ENCODE measurements at regions not wholly inside any gene's neighbourhood (a gene's known extent, or its start where the extent isn't known, plus 50 kb on each side); places are given as distances from the start of the nearest gene placed in this dataset.
"Not testable (repeated sequence)": the region's sequence is repeated elsewhere in the genome, so short reads cannot be mapped to it uniquely, and the experiment has no call there.

DNA sequence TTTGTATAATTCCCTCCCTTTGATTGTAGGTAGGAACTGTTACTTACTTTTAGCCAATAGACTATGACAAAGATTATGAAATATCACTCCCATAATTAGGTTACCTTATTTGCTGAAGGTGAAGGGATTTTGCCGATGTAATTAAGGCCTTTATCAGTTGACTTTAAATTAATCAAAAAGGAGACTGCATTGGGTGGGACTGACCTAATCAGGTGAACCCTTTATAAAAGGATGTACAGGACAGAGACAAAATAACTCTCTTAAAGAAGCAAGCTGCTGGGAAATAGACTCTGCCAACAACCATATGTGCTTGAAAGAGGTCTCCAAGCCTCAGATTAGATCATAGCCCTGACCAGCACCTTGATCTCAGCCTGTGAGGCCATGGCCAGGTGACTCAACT is 167.6 kb downstream of the SOX3 start:
- DNase-seq, result no peak

DNA sequence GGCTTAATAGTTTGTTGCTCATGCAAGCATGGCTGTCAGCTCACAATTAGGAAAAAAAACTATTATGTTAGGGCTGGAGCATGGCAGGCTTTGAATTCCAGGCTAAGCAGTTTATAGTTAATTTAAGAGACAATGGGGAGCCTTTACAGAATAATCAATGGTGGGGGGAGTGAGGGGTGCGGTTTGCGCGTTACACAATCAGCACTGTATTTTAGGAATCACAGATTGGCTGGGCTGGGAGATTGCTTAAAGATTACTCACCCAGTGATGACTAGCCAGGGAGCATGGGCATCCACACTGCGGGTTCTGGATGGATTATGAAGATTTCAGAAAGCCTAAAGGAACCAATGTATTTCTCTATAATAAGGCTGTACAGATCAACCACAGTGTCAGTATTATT is 186.6 kb downstream of the SOX3 start:
- DNase-seq, result no peak

DNA sequence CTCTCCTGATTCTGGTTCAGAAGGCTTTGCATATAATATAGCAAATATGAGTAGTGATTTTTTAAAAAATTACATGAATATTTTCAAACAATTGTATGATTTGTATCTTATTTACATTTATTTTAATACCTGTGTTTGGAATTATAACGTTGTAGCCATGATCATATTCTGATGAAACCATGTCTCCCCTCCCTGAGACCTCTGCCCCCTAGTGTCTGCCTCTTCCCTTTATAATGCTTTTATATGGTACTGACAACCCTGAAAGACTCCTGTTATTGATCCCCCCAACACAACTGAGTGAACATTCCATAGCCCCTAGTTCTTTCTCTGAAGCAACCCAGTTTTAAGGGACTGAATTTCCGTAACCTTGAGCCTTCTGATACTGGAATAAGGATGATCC is 187.4 kb downstream of the SOX3 start:
- no peak for DNase-seq

DNA sequence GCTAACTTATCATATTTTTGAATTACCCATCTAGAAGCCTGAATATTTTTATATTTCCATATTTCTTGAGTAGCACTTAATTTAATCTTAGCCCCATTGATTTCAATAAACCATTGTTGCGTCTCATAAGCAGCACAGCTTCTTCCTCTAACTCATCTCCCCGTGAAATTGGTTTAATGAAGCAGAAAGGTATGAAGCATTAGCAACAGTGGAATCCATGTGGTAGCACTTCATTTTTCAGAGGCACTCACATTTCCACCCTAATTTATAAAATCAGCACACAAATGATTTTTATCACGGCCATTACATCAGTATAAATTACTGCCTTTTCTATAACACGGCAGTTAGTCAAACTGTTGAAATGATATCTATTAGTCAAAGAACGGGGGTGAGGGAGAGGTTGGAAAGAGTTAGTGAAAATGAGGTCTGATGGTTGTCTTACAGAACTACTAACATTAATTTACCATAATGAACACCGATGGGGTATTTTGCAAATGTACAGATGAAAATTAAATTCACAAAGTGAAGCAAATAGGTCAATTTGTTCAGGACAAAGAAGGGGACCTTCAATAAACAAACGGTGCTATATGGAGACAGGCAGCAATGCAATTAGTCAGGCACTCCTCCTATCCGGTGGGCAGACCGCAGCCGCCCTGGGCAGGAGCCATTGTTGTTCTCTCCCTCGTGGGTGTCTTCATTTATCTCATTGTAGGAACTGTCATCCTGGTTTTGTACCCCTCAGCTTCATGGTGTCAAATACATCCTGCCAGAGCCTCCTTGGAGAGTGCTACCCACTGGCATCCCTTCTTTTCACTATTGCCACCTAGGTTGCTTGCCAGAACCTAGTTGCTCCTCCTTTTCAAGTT is 205.7 kb downstream of the SOX3 start:
- DNase-seq, result no peak

DNA sequence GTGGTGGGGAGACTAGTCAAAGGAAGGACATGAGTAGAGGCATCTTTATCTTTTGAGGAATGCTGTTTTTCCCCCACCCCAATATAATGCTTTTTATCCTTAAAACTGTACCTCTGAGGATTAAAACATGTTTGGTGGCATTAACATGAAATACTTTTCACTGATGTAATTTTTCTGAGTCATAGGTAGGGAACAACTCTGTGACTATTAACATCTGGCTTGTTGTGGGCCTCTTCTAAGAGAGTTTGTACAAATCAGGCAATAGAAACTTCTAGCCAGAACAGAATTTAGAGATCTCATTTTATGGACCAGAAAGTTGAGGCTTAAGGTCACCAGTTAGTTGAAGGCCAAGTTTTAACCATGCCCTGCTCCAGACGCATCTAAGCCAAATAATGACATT is 207.6 kb downstream of the SOX3 start:
- no peak for DNase-seq

DNA sequence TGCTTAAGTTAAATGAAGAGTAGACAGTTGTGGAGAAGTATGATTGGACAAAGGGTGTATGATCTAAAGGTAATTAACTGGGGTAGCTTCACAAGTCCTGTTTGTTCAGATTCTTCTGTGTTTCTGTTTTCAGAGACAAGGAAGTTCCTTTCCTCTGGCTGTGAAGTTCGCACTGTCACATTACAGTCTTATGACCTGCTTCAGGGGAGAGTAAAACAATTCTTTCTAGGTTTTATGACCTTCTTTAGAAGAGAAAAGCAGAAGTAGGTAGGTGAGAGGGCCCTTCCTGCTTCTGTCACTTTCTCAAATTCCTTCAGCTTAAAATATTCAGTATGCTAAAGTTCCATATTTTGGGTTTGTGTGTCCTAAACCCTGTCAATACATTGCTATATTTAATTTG is 211.9 kb downstream of the SOX3 start:
- no peak for DNase-seq

DNA sequence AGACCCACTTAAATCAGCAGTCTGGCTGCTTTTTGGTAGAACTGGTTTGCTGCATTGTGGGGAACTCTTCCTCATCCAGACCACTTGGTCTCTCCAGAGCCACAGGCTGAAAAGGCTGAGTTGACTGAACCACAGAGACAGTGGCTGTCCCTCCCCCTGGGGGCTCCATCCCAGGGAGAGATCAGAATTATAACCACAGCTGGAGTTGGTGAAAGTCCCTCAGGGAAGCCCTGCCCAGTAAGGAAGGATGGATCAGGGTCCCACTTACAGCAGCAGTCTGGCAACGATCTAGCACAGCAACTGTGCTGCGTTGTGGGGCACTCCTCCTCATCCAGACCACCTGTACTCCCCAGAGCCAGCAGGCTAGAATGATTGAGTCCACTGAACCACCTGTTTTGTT is 212.7 kb downstream of the SOX3 start:
- DNase-seq, result no peak

DNA sequence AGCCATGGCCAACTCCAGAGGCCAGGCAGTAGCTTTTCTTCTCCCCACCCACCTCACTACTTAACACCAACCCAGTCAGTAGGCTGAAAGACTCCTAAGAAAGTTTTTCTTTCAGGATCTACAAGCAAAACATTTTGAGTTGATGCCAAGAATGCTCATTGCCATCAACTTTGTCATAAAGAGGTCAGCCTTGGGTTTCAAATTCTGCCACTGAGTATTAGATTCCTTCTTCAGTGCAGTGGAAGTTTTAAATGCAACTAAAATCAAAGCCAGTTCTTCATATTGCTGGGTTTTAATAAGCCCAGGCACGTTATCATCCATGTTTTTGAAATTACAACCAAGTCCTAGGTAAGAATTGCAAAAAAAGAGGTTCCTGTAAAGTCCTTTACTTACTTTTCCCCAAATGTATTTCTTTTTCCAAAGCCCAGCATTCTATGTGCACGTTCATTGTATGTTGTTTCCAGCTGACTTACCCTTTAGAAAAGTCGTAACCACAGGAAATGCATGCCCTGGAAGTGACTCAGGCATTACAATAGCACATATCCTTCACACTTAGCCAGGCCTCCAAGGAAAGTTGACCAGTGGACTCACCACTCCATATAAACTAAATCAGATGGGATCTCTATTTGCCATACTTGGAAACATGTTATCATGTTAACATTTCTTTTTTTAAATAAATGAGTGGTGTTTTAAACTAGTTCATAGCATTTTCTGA is 229.9 kb downstream of the SOX3 start:
- DNase-seq, result no peak

DNA sequence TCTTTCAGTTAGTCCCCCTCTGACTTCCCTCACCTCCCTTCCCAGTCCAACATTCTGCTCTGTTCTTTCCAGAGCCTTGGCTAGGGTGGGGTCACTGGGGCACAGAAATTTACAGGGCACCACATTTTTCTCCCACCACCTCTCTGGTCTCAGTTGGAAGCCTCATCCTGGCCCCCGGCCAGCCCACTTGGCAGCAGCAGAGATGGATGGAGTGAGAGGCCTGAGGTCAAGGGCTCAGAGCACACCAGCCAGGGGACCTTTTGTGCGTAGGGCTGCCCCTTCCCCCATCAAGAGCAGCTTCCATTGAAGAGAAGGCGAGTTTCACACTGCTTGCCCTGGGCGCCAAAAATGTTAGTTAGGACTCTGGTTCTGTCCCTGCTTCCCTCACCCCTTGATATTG is 230.9 kb downstream of the SOX3 start:
- DNase-seq, result no peak

DNA sequence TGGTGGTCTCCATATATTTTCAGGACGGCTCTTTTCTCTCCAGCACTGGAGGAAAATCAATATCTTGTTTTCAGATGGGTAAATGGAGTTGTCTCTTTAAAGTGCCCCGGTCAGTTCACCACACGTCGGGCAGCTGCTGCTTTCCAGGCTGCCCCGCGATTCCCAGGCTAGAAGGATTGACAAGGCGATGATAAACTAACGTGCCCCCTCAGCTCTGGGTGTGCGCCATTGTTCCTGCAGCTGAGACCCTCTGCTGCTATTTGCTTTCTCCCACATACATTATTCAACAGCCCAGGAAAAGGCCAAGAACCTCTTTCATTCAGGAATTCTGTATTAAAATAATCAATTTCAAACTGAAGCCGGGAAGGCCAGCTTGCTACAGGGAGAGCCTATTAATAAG is 254.5 kb downstream of the SOX3 start:
- no peak for DNase-seq

DNA sequence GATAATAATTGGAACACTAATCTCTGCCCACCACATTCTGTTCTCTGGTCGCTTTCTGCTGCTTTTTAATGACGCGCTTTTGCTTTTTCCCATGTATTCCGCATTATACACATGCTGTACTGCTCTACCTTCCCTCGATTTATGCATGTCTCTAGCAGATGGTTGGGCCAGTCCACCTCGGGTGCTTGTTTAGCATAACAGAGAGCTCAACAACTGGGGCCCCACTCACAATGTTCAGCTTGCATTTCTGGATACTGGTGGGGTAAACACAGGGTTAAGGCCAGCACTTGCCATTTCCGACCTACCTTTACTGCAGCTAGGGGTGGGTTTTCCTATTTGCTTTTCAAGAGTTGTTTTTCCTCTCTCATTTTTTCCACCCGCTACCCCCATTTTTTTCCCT is 255.8 kb downstream of the SOX3 start:
- DNase-seq, result no peak

DNA sequence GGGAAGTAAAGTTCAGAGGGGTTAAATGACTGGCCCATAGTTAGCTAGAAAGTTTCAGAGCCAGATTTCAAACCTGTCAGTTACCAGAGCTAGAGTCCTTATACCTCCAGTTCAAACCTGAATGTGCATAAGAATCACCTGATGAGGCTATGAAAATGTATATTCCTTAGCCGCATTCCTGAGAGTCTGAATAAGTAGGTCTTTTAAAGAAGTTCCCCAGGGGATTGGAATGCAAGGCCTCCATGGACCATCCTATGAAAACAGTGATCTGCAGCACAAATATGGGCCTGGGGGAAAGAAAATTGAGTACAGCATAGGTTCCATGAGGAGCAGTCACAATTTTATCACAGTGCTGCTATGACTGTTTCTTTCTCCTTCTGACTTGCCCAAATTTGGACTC is 263.9 kb upstream of the CXorf66 start:
- DNase-seq, result no peak

DNA sequence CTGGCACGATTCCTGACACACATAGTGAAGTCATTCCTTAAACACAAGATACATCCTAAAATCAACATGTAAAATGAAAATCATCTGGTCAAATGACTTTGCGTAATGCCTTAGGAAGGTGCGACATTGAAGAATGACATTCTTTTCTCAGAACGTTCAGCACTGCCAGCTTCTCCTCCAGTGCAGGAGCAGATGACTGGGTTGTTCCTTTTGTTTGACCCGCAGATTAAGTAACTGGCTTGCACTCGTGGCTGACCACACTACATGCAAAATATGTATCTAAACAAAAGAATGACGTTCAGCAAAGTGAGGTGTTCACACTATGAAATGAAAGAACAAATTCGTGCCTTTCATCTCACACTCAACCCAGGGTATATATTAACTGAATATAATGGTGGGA is 260.7 kb upstream of the CXorf66 start:
- not testable (repeated sequence) for DNase-seq

DNA sequence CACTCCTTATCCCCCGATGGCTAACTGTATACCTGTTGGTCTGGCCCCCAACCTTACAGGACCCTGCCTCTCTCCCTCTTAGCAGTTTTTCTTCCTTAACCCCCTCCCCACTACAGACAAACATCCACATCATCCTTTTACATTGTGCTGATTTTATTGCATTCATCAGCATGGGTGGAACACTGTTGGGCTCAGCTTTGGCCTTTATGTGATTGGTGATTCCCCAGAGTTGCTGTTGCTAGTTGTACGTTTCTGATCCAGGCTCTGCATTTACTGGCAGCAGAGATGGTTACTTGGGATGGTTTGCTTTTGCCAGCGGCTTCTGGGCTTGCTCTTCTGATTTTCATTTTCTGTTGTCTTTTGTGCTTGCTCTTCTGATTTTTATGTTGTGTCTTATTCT is 250.6 kb upstream of the CXorf66 start:
- DNase-seq, result not testable (repeated sequence)

DNA sequence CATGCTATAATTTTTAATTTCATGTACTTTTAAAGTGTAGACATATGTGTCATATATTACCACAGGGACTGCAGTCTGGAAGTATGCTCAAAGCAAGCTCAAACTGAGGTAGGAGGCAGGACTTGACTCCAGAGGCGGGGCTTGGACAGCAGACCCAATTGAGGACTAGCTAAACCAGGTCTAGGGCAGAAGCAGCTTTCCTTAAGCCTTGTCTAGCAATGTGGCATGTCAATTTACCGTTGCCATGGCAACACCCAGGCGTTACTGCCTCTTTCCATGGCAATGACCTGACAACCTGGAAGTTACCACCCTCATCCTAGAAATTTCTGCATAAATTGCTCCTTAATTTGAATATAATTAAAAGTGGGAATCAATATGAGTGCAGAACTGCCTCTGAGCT is 249.2 kb upstream of the CXorf66 start:
- DNase-seq, result not testable (repeated sequence)

DNA sequence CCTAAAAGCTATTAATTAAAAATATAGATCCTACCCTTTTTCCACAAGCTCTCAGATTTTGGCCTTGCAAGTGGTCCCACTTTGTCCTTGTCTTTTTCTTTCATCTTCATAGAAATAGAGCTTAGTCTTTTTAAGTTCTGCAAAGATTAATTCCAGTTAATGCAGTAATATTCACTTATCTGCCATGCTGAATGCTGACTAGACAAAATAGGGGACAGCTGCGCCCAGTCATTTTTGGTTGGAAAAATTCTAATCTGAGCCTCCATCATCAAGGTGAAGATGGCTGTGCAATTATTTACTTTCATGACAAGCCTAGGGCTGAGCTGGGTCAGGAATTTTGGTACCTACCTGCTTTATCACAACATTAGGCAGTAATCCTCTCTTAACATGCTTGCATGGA is 241.3 kb upstream of the CXorf66 start:
- no peak for DNase-seq

DNA sequence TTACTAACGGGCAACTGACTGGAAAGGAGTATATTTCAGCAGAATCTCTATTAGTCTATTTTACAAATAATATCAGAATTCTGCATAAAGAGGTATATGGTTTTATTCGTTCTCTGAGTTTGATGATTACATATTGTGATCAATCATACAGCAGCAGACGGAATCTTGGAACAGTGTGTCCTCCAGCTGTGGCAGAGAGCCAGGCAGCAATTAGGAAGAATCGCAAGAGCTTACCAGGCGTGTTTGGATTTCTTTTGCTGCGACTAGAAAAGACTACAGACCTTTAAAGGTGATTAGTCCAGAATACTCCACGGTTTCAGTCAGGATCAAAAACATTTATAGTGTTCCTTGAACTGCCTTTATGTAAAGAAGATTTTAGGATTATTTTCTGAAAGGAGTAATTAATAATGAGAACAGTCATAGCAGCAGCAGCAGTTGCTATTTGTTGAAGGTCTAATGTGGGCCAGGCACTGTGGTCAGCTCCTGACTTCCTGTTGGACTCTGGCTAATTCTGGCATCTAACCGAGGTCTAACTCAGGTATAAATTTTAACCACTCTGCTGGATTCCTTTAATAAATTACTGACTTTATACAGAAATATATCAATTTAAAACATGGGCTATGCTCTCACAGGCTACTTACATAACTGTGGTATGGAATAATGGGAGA is 225.3 kb upstream of the CXorf66 start:
- DNase-seq, result no peak

DNA sequence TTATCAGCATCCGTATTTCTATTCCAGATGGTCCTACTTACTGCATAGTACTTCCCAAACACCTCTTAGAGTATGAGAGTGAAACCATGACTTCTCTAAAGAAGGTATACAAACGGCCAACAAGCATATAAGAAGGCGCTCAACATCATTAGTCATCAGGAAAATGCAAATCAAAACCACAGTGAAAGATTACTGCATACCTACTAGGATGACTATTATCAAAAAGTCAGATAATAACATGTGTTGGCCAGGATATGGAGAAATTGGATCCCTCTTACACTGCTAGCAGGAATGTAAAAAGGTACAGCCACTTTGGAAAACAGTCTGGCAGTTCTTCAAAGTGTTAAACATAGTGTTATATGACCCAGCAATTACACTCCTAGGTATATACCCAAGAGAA is 215.3 kb upstream of the CXorf66 start:
- DNase-seq, result no peak

DNA sequence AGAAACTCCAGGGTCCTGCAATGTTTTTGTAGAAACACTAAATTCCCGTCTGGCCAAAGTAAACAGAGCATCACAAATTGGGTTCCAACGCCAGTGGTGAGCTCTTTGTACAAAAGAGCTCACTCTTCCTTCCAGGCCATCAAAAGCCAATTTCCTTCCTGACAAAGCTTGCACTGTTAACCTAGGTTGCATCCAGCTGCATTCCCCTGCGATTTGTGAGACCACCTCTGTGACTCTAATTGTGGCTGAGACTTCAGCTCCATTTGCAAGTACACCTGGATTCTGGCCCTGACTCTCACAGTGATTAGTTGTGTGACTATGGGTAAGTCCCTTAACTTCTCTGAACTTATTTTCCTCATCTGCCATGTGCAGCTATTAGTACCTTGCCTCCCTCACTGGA is 212.5 kb upstream of the CXorf66 start:
- DNase-seq, result no peak

DNA sequence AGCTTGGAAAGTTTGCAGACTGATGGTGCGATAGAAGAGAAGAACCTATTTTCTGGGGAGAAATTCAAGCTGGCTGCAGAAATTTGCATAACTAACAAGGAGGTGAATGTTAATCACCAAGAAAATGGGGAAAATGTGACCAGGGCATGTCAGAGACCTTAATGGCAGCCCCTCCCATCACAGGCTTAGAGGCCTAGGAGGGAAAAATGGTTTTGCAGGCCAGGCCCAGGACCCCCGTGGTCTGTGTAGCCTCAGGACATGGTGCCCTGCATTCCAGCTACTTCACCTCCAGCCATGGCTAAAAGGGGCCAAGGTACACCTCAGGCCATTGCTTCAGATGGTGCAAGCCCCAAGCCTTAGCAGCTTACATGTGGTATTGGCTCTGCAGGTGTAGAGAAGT is 207.1 kb upstream of the CXorf66 start:
- DNase-seq, result no peak

DNA sequence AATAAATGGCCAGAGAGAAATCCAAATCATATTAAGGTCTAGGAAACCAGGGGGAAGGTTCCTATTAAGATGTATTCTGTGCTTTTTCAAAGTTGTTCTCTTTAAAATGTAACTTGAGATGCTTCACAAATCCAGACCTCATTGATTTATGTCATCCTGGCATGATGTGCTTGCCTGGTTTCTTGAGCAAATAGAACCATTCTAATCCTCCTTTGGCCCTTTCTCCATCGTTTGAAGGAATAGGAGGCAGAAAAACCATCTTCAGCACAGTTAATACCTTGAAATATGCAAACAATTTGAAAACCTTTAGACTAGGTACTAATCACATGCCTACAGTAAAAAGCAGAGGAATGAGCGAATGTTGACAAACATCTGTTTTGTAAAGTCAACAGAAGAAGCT is 202.2 kb upstream of the CXorf66 start:
- DNase-seq, result no peak

DNA sequence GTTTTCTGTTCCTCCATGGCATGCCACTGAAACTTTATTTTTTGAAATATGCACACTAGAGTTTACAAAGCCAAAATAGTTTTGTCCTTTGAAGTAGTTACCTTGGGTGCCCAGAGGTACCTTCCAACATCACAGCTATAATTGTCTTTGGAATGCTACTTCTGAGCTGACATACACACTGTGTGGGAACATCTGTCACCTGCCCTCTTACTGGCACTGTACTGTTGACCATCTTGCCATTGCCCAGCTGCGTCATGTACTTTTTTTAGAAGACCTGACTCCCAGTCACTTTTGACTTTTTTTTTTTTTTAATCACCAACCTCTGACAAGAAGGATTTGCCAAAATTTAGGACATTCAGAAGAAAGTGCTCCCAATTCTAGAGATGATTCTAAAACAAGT is 200.5 kb upstream of the CXorf66 start:
- DNase-seq, result no peak

DNA sequence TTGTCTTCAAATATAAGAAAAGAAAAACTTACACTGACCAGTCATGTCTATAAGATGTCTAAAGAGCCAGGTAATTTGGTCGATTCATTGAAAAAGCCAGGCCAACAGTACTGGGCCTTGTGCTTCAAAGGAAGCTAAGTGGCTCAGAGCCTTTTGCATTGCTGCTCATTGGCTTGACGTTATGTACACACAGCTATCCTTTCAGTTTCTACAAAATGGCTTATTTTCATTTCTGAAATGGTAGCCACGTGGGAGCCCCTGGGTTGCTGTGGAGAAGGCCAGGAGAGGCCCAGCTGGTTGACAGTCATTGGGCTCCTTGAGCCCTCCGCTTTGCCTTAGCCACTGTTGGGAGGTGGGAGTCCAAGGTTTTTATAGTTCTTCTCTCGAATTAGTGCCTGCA is 199.1 kb upstream of the CXorf66 start:
- no peak for DNase-seq
